Dedifferentiated amniotic fluid mesenchymal stem cell (primary cell): ENCODE measurements at regions not wholly inside any gene's neighbourhood (a gene's known extent, or its start where the extent isn't known, plus 50 kb on each side); places are given as distances from the start of the nearest gene placed in this dataset.
"Not testable (repeated sequence)": the region's sequence is repeated elsewhere in the genome, so short reads cannot be mapped to it uniquely, and the experiment has no call there.

Experiments
- DNase-seq: peaks from one replicate; pipeline ENCODE4 v3.0.0-alpha.2; 2016; ENCODE audit errors: extremely low spot score

DNA sequence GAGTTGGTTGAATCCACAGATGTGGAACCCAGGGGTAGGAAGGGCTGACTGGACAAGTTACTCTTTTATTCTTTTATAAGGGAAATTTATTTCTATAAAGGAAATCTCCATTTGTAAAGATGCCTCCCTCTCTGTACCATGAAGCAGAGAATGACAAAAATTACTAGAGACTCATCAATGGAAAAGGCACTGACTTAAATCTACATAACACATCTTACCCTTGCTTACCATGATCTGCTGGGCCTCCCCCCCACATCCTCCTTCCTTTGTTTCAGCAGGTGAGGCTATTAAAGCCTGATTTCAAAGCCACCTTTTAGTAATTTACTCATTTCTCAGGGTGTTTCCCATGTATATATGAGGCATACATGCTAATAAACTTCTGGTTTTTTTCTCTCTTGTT is 130.2 kb upstream of the HDDC2 start:
- no peak for DNase-seq

GRCh38 chr6:125432963-125433362 is 131.2 kb upstream of the HDDC2 start:
- no peak for DNase-seq

DNA sequence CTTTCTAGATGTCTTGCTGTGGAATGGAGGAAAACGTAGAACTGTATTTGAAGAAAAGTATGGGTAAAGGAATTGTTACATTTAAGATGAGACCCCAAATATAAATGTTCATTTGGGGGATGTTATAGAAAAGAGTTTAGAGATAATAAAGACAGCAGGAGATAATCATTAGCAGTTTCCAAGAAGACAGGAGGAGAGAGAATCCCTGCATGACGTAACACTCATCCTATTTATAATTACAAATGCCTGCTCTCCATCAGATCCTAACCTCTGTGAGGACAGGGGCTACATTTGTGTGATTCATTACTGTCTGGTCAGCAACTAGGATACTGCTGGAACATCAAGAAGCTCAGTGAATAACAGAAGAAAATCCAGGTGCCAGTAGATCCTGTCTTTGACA is 133.0 kb upstream of the HDDC2 start:
- no peak for DNase-seq

DNA sequence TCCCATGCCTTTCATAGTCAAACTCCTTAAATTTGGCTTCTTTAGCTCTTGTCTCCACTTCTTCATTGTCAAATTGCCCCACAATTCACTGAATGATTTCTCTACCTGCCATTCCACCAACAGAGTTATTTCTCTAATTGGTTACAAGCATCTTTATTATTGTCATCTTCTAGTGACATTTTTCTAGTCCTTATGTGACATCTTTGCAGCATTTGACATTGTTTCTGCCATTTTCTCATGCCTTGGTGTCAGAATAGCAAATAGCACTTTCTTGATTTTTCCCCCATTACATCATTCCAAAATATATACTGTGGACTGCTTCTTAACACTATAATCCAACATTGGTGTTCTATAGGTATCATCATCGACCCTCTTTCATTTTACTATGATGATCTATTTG is 137.7 kb upstream of the HDDC2 start:
- DNase-seq = no peak

- DNase-seq = no peak
Measured at GRCh38 chr6:125444006-125444923, 142.5 kb upstream of the HDDC2 start.

- DNase-seq = no peak
Measured at GRCh38 chr6:125445054-125445453, 143.3 kb upstream of the HDDC2 start.

DNA sequence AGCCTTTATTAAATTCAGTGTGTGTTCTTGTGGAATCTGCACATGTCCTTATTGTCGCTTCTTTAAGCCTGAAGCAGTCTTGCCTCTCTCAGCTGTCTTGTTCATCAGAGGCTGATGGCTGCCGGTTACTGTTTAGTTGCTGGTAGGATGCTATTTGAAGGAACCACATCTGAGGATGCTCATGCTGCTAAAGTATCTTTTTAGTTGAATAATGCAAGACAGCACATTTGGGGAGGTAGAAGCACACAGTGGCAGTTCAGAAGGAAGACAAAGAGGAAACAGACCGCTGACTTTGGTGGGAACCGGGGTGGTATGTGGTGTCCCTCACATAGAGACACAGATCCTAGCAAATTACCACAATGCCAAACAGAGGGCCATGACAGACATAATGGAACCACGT is 144.2 kb upstream of the HDDC2 start:
- DNase-seq = no peak

GRCh38 chr6:125451750-125452149 is 150.0 kb upstream of the HDDC2 start:
- DNase-seq = no peak

GRCh38 chr6:125453516-125453915 is 151.7 kb upstream of the HDDC2 start:
- no peak for DNase-seq

DNA sequence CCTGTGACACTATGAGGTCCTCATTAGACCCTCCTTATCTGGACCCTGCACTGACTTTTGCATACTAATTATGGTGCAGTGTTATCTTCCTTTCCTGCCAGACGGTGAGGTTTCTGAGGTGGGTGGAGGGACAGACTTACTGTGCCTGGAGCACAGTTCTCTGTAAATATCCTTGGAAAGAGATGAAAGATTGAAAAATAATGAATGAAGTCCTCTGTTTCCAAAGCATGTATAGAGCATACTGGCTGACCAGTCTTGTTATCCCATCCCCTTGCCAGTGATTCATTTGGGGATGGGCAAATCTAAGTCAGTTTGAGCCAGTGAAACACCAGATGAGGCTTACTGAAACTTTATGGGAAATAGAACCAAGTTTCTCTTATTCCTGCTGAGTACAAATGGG is 152.6 kb upstream of the HDDC2 start:
- no peak for DNase-seq

DNA sequence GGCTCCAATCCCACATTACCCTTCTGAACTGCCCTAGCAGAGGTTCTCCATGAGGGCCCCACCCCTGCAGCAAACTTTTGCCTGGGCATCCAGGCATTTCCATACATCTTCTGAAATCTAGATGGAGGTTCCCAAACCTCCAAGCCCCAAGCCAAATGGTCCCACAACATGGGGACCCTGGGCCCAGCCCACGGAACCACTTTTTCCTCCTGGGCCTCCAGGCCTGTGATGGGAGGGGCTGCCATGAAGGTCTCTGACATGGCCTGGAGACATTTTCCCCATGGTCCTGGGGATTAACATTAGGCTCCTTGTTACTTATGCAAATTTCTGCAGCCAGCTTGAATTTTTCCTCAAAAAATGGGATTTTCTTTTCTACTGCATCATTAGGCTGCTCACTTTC is 156.7 kb upstream of the HDDC2 start:
- DNase-seq = not testable (repeated sequence)

DNA sequence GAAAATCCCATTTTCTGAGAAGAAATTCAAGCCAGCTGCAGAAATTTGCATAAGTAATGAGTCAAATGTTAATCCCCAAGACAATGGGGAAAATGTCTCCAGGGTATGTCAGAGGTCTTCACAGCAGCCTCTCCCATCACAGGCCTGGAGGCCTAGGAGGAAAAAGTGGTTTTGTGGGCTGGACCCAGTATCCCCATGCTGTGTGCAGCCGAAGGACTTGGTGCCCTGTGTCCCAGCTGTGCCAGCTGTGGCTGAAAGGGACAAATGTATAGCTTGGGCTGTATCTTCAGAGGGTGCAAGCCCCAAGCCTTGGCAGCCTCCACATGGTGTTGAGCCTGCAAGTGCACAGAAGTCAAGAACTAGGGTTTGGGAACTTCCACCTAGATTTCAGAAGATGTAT is 163.6 kb upstream of the HDDC2 start:
- not testable (repeated sequence) for DNase-seq

DNA sequence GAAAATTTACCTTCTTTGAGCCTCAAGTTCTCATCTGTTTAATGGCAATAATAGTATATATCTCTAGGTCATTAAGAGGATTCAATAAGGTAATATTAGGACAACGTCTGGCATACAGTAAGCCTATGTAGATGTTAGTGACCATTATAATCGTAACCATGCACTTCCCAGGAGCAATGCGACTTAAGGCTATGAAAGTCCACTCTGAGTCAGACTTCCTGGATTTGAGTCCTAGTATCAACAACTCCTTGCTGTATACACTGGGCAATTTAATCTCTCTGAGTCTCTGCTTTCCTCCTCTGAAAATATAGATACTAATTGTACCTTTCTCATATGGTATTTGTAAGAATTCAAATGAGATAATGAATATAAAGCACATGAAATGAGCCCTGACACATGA is 168.1 kb upstream of the HDDC2 start:
- peak; percentile 36 for DNase-seq

- DNase-seq = peak; percentile 56
Measured at GRCh38 chr6:125471667-125472066, 169.9 kb upstream of the HDDC2 start.

DNA sequence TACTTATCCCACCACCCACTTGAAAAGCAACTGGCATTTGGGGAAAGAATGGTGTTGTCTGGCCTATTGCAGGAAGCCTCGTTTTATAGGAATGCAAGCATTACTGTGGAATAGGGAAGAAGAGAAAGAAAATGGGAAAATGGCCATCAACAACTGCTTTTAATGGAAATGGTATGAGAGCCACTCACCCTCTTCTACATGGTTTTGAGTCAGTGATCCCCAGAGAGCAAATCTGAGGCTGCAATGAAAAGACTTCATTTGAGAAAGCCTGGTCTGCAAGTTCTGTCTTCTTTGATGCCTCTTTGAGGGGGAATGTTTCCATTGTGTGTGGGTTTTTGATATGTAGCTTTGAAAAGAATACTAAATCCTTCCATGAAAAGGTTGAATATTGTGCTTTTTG is 172.3 kb upstream of the HDDC2 start:
- no peak for DNase-seq

DNA sequence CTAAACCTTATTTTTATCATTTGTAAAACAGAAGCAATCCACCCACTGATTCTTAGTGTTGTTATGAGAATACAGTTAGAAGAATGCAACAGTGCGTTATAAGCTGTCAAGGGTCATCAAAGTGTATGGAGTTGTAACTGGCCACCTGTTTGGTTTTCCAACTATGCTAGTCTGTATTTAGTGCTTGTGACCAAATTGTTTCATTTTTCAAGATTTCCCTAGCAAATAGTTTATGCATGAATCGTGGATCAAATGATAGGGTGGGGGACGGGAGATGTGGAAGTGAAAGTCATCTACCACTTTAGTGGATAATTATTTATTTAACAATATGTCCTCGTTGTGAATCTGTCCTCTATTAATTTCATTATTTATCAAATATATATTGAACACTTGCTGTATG is 175.4 kb upstream of the HDDC2 start:
- DNase-seq = peak; percentile 35

DNA sequence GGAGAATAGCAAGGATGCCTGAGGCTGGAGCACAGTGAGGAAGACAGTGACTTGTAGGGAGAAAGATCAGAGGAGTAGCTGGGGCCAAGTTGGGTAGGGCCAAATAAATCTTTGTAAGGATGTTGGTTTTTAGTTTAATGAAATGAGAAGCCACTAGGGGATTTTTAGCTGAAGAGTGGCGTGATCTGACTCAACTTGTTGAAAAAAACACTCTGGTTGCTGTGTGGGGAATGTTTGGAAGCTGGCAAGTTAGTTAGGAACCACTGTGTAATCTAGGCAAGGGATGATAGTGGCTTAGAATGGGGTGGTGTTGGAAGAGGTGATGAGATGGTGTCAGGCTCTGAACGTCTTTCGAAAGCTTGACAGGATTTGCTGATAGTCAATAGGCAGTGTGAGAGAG is 176.1 kb upstream of the HDDC2 start:
- DNase-seq = peak; percentile 18

- no peak for DNase-seq
Measured at GRCh38 chr6:125480146-125480545, 178.4 kb upstream of the HDDC2 start.

GRCh38 chr6:125480571-125480970 is 178.8 kb upstream of the HDDC2 start:
- DNase-seq = no peak

DNA sequence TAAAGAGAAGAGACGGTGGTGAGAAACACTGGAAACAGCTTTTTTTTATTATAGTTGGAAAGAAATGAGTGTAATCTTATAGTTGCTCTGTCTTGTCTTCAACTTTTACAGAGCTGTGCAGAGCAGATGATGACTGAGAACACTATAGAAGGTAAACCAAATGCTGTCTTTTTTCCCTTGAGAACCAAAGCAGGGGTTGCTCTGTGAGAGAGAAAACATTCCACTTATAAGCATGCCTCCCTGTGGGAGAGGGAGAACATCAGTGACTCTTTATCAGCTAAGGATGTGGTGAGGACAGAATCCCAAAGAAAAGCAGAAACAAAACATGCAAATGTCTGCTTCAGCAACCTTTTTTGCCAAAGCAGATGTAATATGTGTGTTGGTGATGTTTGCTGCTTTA is 179.3 kb upstream of the HDDC2 start:
- DNase-seq = no peak

GRCh38 chr6:125485757-125486156 is 184.0 kb upstream of the HDDC2 start:
- no peak for DNase-seq

- no peak for DNase-seq
Measured at GRCh38 chr6:125486881-125487280, 185.1 kb upstream of the HDDC2 start.

- no peak for DNase-seq
Measured at GRCh38 chr6:125489579-125490285, 188.0 kb upstream of the HDDC2 start.
